ENCODE measurements at regions not wholly inside any gene's neighbourhood (a gene's known extent, or its start where the extent isn't known, plus 50 kb on each side); places are given as distances from the start of the nearest gene placed in this dataset.

DNA sequence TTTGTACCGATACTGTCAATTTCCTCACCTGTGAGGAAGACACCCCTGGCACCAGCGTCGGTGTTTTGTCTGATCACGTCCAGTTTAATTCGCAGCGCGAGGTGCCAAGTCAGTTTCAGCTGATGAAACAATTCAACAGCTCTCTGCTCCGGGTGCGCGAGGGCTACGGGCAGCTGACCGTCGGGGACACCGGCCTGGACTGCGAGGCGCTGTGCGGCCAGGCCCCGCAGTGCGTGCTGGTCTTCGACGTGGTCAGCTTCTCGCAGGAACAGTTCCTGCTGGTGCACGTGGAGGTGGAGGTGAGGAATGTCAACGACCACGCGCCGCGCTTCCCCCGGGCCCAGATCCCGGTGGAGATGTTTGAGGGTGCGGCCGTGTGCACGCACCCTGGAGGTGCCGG is 171.5 kb downstream of the OLFM4 start:
- Histone ChIP-seq H3K4me1 (ENCODE audit: control insufficient read depth, extremely low read depth, insufficient read depth, low read length) (no peaks in the 10 kb centered on the region), H2AFZ (ENCODE audit: control insufficient read depth, low read length) (no peak overlapping the region), H3K27me3 (ENCODE audit: control insufficient read depth, extremely low read depth, insufficient read depth, low read length) (peaks cover 22% of the 10 kb centered on the region), H4K20me1 (ENCODE audit: control insufficient read depth, extremely low read depth, insufficient read depth, low read length) (no peaks in the 10 kb centered on the region), H3K36me3 (ENCODE audit: control insufficient read depth in 2 of 2, extremely low read depth in 1 of 2, insufficient read depth in 2 of 2, low read length in 2 of 2) (no peaks in the 10 kb centered on the region), H3K9me3 (ENCODE audit: control insufficient read depth, low read depth, low read length) (no peaks in the 10 kb centered on the region), H3K4me2 (ENCODE audit: control insufficient read depth, extremely low read depth, insufficient read depth, low read depth, low read length) (no peak overlapping the region), H3K9ac (ENCODE audit: control insufficient read depth, extremely low read depth, insufficient read depth, low read length) (no peak overlapping the region), H3K27ac (ENCODE audit: control insufficient read depth, insufficient read depth, low read length) (no peak overlapping the region), H3K79me2 (ENCODE audit: control insufficient read depth, insufficient read depth, low read length) (no peaks in the 10 kb centered on the region), H3K4me3 (ENCODE audit: control insufficient read depth in 2 of 3, extremely low read depth in 1 of 3, insufficient read depth in 2 of 3, low read depth in 1 of 3, low read length in 3 of 3) (no peak overlapping the region), H3K9me1 (ENCODE audit: control insufficient read depth, extremely low read depth, insufficient read depth, low read length) (no peaks in the 10 kb centered on the region)
- FAIRE-seq (no peak), DNase-seq (ENCODE audit: low read depth, low spot score) (no peak)
- dilution Hi-C loops (cut with MboI; ENCODE audit: extremely low pct_ligation_motif_present, low sequenced_read_pairs): no loop called here
- no peak for TF ChIP-seq EZH2 (IDR thresholded peaks at IDR 0.05; ENCODE audit: low read length)
- TF ChIP-seq CTCF (optimal IDR thresholded peaks at IDR 0.05 in 1 of 3, IDR thresholded peaks at IDR 0.05 in 1 of 3, conservative IDR thresholded peaks at IDR 0.05 in 1 of 3; ENCODE audit: extremely low read depth in 1 of 3, insufficient read depth in 2 of 3, low read length in 3 of 3): no peak

DNA sequence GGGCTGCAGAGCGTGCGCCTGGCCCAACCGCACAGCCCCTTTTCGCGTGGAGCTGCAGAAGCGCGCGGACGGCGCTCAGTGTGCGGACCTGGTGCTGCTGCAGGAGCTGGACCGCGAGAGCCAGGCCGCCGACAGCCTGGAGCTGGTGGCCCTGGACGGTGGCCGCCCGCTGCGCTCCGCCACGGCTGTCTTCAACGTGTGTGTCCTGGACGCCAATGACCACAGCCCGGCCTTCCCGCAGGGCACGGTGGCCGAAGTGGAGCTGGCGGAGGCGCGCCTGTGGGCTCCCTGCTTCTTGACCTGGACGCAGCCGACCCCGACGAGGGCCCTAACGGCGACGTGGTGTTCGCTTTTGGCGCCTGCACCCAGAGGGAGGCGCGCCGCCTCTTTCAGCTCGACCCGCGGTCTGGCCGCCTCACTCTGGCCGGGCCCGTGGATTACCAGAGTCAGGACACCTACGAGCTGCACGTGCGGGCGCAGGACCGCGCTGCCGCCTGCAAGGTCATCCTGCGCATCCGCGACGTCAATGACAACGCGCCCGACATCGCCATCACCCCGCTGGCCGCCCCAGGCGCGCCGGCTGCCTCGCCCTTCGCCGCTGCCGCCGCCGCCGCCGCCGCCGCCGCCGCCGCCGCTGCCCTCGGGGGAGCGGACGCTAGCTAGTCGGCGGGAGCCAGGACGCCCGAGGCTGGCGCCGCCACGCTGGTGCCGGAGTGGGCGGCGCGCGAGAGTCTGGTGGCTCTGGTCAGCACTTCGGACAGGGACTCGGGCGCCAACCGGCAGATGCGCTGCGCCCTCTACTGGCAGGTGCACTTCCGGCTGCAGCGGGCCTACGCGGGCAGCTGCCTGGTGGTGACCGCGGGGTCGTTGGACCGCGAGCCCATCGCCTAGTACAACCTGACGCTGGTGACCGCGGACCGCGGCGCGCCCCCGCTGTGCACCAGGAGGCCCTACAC is 172.2 kb downstream of the OLFM4 start:
- H3K27me3 ChIP-seq (ENCODE audit: control insufficient read depth, extremely low read depth, insufficient read depth, low read length): peaks cover 22% of the 10 kb centered on the region
- no peak overlapping the region for H2AFZ ChIP-seq (ENCODE audit: control insufficient read depth, low read length)
- no peaks in the 10 kb centered on the region for H3K36me3 ChIP-seq (ENCODE audit: control insufficient read depth in 2 of 2, extremely low read depth in 1 of 2, insufficient read depth in 2 of 2, low read length in 2 of 2)
- FAIRE-seq: no peak
- TF ChIP-seq EZH2 (IDR thresholded peaks at IDR 0.05; ENCODE audit: low read length) (no peak), CTCF (optimal IDR thresholded peaks at IDR 0.05 in 1 of 3, IDR thresholded peaks at IDR 0.05 in 1 of 3, conservative IDR thresholded peaks at IDR 0.05 in 1 of 3; ENCODE audit: extremely low read depth in 1 of 3, insufficient read depth in 2 of 3, low read length in 3 of 3) (peak in 2 of 3 experiments; percentile 74 to 79)
- H3K79me2 ChIP-seq (ENCODE audit: control insufficient read depth, insufficient read depth, low read length): no peaks in the 10 kb centered on the region
- dilution Hi-C loops (cut with MboI; ENCODE audit: extremely low pct_ligation_motif_present, low sequenced_read_pairs): no loop called here
- H4K20me1 ChIP-seq (ENCODE audit: control insufficient read depth, extremely low read depth, insufficient read depth, low read length): no peaks in the 10 kb centered on the region
- no peak overlapping the region for H3K9ac ChIP-seq (ENCODE audit: control insufficient read depth, extremely low read depth, insufficient read depth, low read length)
- H3K4me3 ChIP-seq (ENCODE audit: control insufficient read depth in 2 of 3, extremely low read depth in 1 of 3, insufficient read depth in 2 of 3, low read depth in 1 of 3, low read length in 3 of 3): no peak overlapping the region
- no peaks in the 10 kb centered on the region for H3K9me1 ChIP-seq (ENCODE audit: control insufficient read depth, extremely low read depth, insufficient read depth, low read length)
- no peak for DNase-seq (ENCODE audit: low read depth, low spot score)
- H3K27ac ChIP-seq (ENCODE audit: control insufficient read depth, insufficient read depth, low read length): no peak overlapping the region
- no peaks in the 10 kb centered on the region for H3K4me1 ChIP-seq (ENCODE audit: control insufficient read depth, extremely low read depth, insufficient read depth, low read length)
- H3K4me2 ChIP-seq (ENCODE audit: control insufficient read depth, extremely low read depth, insufficient read depth, low read depth, low read length): no peak overlapping the region
- H3K9me3 ChIP-seq (ENCODE audit: control insufficient read depth, low read depth, low read length): no peaks in the 10 kb centered on the region
